Skeletal muscle tissue (tissue), 3 donors: ENCODE measurements at regions not wholly inside any gene's neighbourhood (a gene's known extent, or its start where the extent isn't known, plus 50 kb on each side); places are given as distances from the start of the nearest gene placed in this dataset.
"Not testable (repeated sequence)": the region's sequence is repeated elsewhere in the genome, so short reads cannot be mapped to it uniquely, and the experiment has no call there.

Experiments used
- H3K27ac ChIP-seq: one replicate; pipeline ENCODE4 v1.7.0; 2013; ENCODE audit warnings: mild to moderate bottlenecking, low read depth, low read length, inconsistent platforms
- H3K27me3 ChIP-seq, 3 donors: one replicate each; pipeline ENCODE4 v1.7.0; 2013; ENCODE audit warnings: low read length in 3 of 3; ENCODE audit not compliant: control insufficient read depth in 3 of 3, insufficient read depth in 3 of 3
- H3K36me3 ChIP-seq, 3 donors: one replicate each; pipeline ENCODE4 v1.7.0; 2013; ENCODE audit warnings: low read length in 3 of 3; ENCODE audit not compliant: control insufficient read depth in 3 of 3, insufficient read depth in 3 of 3
- H3K4me1 ChIP-seq, 3 donors: one replicate each; pipeline ENCODE4 v1.7.0; 2013; ENCODE audit warnings: low read length in 3 of 3, mild to moderate bottlenecking in 3 of 3; ENCODE audit not compliant: control insufficient read depth in 3 of 3, insufficient read depth in 3 of 3
- H3K4me3 ChIP-seq, 3 donors: one replicate each; pipeline ENCODE4 v1.7.0; 2013; ENCODE audit warnings: low read length in 3 of 3
- H3K9ac ChIP-seq, 3 donors: one replicate each; pipeline ENCODE4 v1.7.0; 2013; ENCODE audit warnings: low read length in 3 of 3, mild to moderate bottlenecking in 3 of 3, moderate library complexity in 2 of 3, low read depth in 1 of 3
- H3K9me3 ChIP-seq, 3 donors: one replicate each; pipeline ENCODE4 v1.7.0; 2013; ENCODE audit warnings: low read length in 3 of 3; ENCODE audit not compliant: control insufficient read depth in 3 of 3
- donor health status: Osteomylitis.

GRCh38 chr2:186339716-186340115 lies 146.3 kb upstream of the ZC3H15 start:
- Histone ChIP-seq H3K9ac (no peak overlapping the region), H3K27me3 (no peaks in the 10 kb centered on the region), H3K27ac (no peak overlapping the region), H3K9me3 (no peaks in the 10 kb centered on the region), H3K4me3 (no peak overlapping the region), H3K36me3 (no peaks in the 10 kb centered on the region), H3K4me1 (no peaks in the 10 kb centered on the region)

GRCh38 chr2:186342029-186342428 lies 144.0 kb upstream of the ZC3H15 start:
- no peak overlapping the region for H3K4me3 ChIP-seq
- H3K27ac ChIP-seq, result no peak overlapping the region
- H3K36me3 ChIP-seq, result no peaks in the 10 kb centered on the region
- H3K4me1 ChIP-seq, result no peaks in the 10 kb centered on the region
- no peak overlapping the region for H3K9ac ChIP-seq
- H3K27me3 ChIP-seq, result no peaks in the 10 kb centered on the region
- no peaks in the 10 kb centered on the region for H3K9me3 ChIP-seq

DNA sequence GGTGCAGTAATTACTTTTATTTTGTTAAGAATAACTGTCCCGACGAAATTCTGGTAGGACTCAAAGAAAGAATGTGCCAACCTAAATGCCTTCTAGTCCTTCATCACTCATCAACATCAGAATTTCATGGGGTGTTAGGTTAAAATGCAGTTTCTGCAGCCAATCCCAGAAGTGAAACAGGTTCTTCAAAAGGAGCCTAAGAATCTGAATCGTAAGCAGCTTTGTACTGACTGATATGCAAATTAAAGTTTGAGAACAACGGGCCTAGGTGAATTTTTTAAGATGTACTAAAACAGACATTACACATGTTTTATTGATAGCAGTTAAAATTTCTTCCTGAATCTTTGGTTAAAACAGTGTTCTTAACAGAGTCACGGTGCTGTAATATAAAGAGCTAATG lies 140.3 kb upstream of the ZC3H15 start:
- Histone ChIP-seq H3K36me3 (no peaks in the 10 kb centered on the region), H3K9me3 (no peaks in the 10 kb centered on the region), H3K27me3 (no peaks in the 10 kb centered on the region), H3K27ac (no peak overlapping the region), H3K4me3 (no peak overlapping the region), H3K4me1 (no peaks in the 10 kb centered on the region), H3K9ac (no peak overlapping the region)

- Histone ChIP-seq H3K9me3 (no peaks in the 10 kb centered on the region), H3K36me3 (no peaks in the 10 kb centered on the region), H3K27ac (no peak overlapping the region), H3K9ac (no peak overlapping the region), H3K27me3 (no peaks in the 10 kb centered on the region), H3K4me1 (no peaks in the 10 kb centered on the region), H3K4me3 (no peak overlapping the region)
These were observed 139.8 kb upstream of the ZC3H15 start for GRCh38 chr2:186346216-186346615.

DNA sequence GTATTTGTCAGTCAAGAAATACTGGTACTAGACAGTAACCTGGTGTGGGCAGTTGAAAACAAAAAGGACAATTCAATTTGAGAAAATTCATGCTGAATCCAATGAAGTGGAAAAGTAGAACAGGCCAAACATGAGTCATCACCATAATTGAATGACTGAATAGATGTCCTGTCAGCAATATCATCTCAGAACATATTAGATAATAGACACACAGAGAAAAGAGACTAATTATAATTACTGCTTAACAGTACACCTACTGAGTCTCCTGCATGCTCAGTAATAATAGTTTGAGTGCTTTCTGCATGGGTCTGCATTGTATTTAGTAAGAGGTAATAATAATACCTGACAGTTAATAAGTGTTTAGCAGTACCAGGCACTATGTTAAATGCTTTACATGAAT lies 138.6 kb upstream of the ZC3H15 start:
- Histone ChIP-seq H3K9ac (no peak overlapping the region), H3K9me3 (no peaks in the 10 kb centered on the region), H3K27ac (no peak overlapping the region), H3K4me1 (no peaks in the 10 kb centered on the region), H3K36me3 (no peaks in the 10 kb centered on the region), H3K27me3 (no peaks in the 10 kb centered on the region), H3K4me3 (no peak overlapping the region)

GRCh38 chr2:186348200-186348599 lies 137.9 kb upstream of the ZC3H15 start:
- Histone ChIP-seq H3K27ac (no peak overlapping the region), H3K9ac (no peak overlapping the region), H3K9me3 (peaks cover 0 to under 1% (median 0%) of the 10 kb centered on the region in 3 donors), H3K4me3 (no peak overlapping the region), H3K27me3 (no peaks in the 10 kb centered on the region), H3K36me3 (no peaks in the 10 kb centered on the region), H3K4me1 (no peaks in the 10 kb centered on the region)

DNA sequence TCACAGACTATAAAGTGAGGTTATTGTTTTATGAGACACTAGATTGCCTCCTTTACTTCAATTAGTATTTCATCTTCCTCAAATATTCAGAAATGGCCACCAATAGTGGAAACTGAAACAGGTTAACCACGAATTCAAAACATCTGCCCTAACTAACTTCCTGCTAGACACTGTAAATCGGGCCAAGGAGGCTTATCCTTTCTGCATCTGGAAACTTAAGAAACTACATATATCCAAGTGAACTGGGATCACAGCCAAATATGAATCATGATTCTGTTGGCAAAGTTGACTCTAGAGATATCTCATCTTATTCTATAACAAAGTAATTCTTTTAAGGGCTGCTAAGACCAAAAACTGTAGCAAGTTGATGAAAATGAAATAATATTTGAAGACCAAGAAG lies 136.6 kb upstream of the ZC3H15 start:
- no peak overlapping the region for H3K4me3 ChIP-seq
- no peaks in the 10 kb centered on the region for H3K4me1 ChIP-seq
- no peak overlapping the region for H3K9ac ChIP-seq
- H3K27ac ChIP-seq, result no peak overlapping the region
- H3K27me3 ChIP-seq, result no peaks in the 10 kb centered on the region
- no peaks in the 10 kb centered on the region for H3K36me3 ChIP-seq
- peaks cover 0 to 3% (median 0%) of the 10 kb centered on the region in 3 donors for H3K9me3 ChIP-seq

DNA sequence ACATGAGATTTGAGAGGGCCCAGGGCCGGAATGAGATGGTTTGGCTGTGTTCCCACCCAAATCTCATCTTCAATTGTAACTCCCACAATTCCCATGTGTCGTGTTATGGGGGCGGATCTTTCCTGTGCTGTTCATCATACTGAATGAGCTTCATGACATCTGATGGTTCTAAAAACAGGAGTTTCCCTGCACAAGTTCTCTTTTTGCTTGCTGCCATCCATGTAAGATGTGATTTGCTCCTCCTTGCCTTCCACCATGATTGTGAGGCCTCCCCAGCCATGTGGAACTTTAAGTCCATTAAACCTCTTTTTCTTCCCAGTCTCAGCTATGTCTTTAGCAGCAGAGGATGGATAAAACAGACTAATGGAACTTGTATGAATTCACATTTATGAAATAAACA lies 131.9 kb upstream of the ZC3H15 start:
- not testable (repeated sequence) for H3K4me1 ChIP-seq

DNA sequence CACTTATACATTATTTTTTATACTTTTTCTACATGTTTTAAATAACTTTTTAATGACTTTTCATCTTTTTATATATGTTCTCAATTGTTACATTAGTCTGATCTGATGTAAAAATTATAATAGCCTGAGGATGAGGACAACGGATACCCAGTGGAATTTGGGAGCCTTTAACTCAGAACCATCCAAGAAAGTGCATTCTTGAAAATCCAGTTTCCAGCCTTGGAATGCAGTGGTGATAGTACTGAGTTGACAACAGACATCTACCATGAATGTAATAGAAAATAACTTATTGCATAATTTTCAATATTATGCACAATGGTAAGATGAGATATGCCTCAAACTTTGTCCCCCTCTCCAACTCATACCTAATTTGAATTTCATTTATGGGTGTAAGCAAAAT lies 120.7 kb upstream of the ZC3H15 start:
- Histone ChIP-seq H3K9ac (no peak overlapping the region), H3K27me3 (no peaks in the 10 kb centered on the region), H3K9me3 (no peaks in the 10 kb centered on the region), H3K4me3 (no peak overlapping the region), H3K36me3 (no peaks in the 10 kb centered on the region), H3K4me1 (no peaks in the 10 kb centered on the region), H3K27ac (no peak overlapping the region)

More for the DNA sequence above, 131.9 kb upstream of the ZC3H15 start:
- H3K9me3 ChIP-seq, H3K4me3 ChIP-seq, H3K9ac ChIP-seq, H3K27me3 ChIP-seq, H3K27ac ChIP-seq, H3K36me3 ChIP-seq: not testable (repeated sequence)

GRCh38 chr2:186379052-186379451 lies 107.0 kb upstream of the ZC3H15 start:
- H3K36me3 ChIP-seq, result no peaks in the 10 kb centered on the region
- H3K27me3 ChIP-seq, result no peaks in the 10 kb centered on the region
- H3K4me3 ChIP-seq, result no peak overlapping the region
- H3K27ac ChIP-seq, result no peak overlapping the region
- no peaks in the 10 kb centered on the region for H3K4me1 ChIP-seq
- H3K9me3 ChIP-seq, result no peaks in the 10 kb centered on the region
- no peak overlapping the region for H3K9ac ChIP-seq

GRCh38 chr2:186380805-186381204 lies 105.3 kb upstream of the ZC3H15 start:
- no peaks in the 10 kb centered on the region for H3K4me1 ChIP-seq

More at GRCh38 chr2:186380805-186381204, 105.3 kb upstream of the ZC3H15 start:
- Histone ChIP-seq H3K9me3 (no peaks in the 10 kb centered on the region), H3K27ac (no peak overlapping the region), H3K27me3 (no peaks in the 10 kb centered on the region), H3K36me3 (no peaks in the 10 kb centered on the region), H3K9ac (no peak overlapping the region), H3K4me3 (no peak overlapping the region)
